Esophagus muscularis mucosa (tissue), 3 donors: ENCODE measurements at regions not wholly inside any gene's neighbourhood (a gene's known extent, or its start where the extent isn't known, plus 50 kb on each side); places are given as distances from the start of the nearest gene placed in this dataset.

Experiments used
- EP300 ChIP-seq: sonication (generic); formaldehyde crosslinking; IDR thresholded peaks from one replicate; pipeline ENCODE4 v1.6.1; 2017; ENCODE audit warnings: antibody characterized with exemption
- TF ChIP-seq, protein P1 (sequence below), 3 experiments: fragments of 200-600 bp in 2 of 3; fragments of 450-650 bp in 1 of 3; sonication (generic) in 2 of 3; IDR thresholded peaks; one replicate each; pipeline ENCODE4 v1.5.1; 2017 to 2019; ENCODE audit warnings: antibody characterized with exemption in 3 of 3, mild to moderate bottlenecking in 2 of 3, moderate library complexity in 1 of 3

DNA sequence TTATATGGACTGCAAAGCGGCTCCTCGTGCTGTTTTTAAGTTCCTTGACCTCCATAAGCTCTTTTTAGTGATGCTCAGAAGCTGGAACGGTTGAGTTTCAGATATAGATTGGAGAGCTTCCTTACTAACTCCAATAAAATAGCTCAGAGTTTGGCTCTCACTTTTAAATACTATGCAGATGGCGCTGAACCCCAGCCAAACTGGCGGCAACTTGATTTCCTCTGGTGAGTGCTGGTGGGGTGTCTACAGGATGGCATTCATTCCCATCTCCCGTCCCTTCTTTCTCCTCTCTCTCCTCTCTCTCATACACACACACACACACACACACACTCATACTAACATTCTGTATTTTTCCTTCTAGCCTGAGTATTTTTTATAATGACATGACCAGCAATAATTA, 346.3 kb downstream of the ETNK1 start:
- TF ChIP-seq, protein P1, sequence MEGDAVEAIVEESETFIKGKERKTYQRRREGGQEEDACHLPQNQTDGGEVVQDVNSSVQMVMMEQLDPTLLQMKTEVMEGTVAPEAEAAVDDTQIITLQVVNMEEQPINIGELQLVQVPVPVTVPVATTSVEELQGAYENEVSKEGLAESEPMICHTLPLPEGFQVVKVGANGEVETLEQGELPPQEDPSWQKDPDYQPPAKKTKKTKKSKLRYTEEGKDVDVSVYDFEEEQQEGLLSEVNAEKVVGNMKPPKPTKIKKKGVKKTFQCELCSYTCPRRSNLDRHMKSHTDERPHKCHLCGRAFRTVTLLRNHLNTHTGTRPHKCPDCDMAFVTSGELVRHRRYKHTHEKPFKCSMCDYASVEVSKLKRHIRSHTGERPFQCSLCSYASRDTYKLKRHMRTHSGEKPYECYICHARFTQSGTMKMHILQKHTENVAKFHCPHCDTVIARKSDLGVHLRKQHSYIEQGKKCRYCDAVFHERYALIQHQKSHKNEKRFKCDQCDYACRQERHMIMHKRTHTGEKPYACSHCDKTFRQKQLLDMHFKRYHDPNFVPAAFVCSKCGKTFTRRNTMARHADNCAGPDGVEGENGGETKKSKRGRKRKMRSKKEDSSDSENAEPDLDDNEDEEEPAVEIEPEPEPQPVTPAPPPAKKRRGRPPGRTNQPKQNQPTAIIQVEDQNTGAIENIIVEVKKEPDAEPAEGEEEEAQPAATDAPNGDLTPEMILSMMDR (IDR thresholded peaks at IDR 0.05): no peak
- no peak for TF ChIP-seq EP300
